K562 (cell line): ENCODE measurements at regions not wholly inside any gene's neighbourhood (a gene's known extent, or its start where the extent isn't known, plus 50 kb on each side); places are given as distances from the start of the nearest gene placed in this dataset.

Experiments
- ATAC-seq: fragments of 200-7000 bp; cut with Tn5 transposase; 3 replicates; pipeline ENCODE4 v1.9.1; 2020; ENCODE audit warnings: moderate library complexity
- BruUV-seq: library from RNA; stranded (reverse); fragments of 400-500 nt; replicated peaks from 2 replicates; lab custom pipeline; 2021; lab: Mats Ljungman, UMichigan
- CTCF ChIA-PET: fragments of 300-600 bp; formaldehyde crosslinking; extraction: SDS; loops from one replicate; lab custom pipeline; 2021; ENCODE audit warnings: low intra/inter-chr PET ratio; lab: Yijun Ruan, JAX
- POLR2A ChIA-PET: fragments of 300-600, 350-650 bp; sonication (Branson Sonifier 250); formaldehyde crosslinking; extraction: SDS; loops from one replicate; lab custom pipeline; 2021; ENCODE audit warnings: antibody characterized with exemption, inconsistent platforms; lab: Yijun Ruan, JAX
- DNase-seq, 4 experiments: peaks; one replicate each; pipeline versions ENCODE4 v3.0.0 to v3.0.0-alpha.2; 2011 to 2018; ENCODE audit warnings: low spot score in 3 of 4, mixed read lengths in 3 of 4; ENCODE audit errors: extremely low read depth in 1 of 4
- FAIRE-seq: peaks from 2 replicates; lab custom pipeline; 2011; peaks lifted over from hg19 to GRCh38; lab: Jason Lieb, UNC
- H2AFZ ChIP-seq: 2 replicates; pipeline ENCODE4 v1.6.0; 2011; ENCODE audit warnings: low read depth, low read length, control low read depth, inconsistent platforms
- H3K27ac ChIP-seq: fragments of 200-600 bp; 3 replicates; pipeline ENCODE4 v1.8.0; 2011; ENCODE audit warnings: low read depth, mild to moderate bottlenecking, control low read depth, inconsistent platforms, low read length, moderate library complexity, mixed read lengths; ENCODE audit errors: extremely low read depth
- H3K27me3 ChIP-seq, 2 experiments: fragments of 300-600 bp in 1 of 2; 2 replicates in 1 of 2; 3 replicates in 1 of 2; pipeline versions ENCODE4 v1.6.0 to v1.8.0; 2011; ENCODE audit warnings: inconsistent platforms in 2 of 2, low read length in 2 of 2, mild to moderate bottlenecking in 1 of 2, mixed read lengths in 1 of 2, moderate library complexity in 1 of 2; ENCODE audit not compliant: control insufficient read depth in 2 of 2, insufficient read depth in 2 of 2
- H3K36me3 ChIP-seq: fragments of 300-600 bp; 3 replicates; pipeline ENCODE4 v1.8.0; 2011; ENCODE audit warnings: mild to moderate bottlenecking, low read length, inconsistent platforms; ENCODE audit not compliant: control insufficient read depth, insufficient read depth
- H3K4me1 ChIP-seq, 2 experiments: fragments of 200-600 bp in 1 of 2; replicated peaks in 1 of 2; 2 replicates in 1 of 2; 3 replicates in 1 of 2; pipeline versions ENCODE4 v1.5.1 to v1.8.0; 2011; ENCODE audit warnings: inconsistent platforms in 2 of 2, low read length in 2 of 2, mild to moderate bottlenecking in 1 of 2, mixed read lengths in 1 of 2, moderate library complexity in 1 of 2; ENCODE audit not compliant: control insufficient read depth in 2 of 2, insufficient read depth in 2 of 2
- H3K4me2 ChIP-seq: 2 replicates; pipeline ENCODE4 v1.6.1; 2011; ENCODE audit warnings: low read length, control low read depth, inconsistent platforms, mixed read lengths; ENCODE audit not compliant: insufficient read depth
- H3K4me3 ChIP-seq: fragments of 200-600 bp; sonication (generic), shearing (Covaris generic); 2 replicates; pipeline ENCODE4 v1.5.1; 2016; ENCODE audit warnings: control low read depth, inconsistent platforms
- H3K79me2 ChIP-seq: fragments of 200-600 bp; 3 replicates; pipeline ENCODE4 v1.8.0; 2011; ENCODE audit warnings: low read length, inconsistent platforms; ENCODE audit not compliant: control insufficient read depth, insufficient read depth
- H3K9ac ChIP-seq, 2 experiments: 2 replicates each; pipeline versions ENCODE4 v1.6.0 to v1.6.1; 2011; ENCODE audit warnings: low read depth in 2 of 2, low read length in 2 of 2, control low read depth in 1 of 2, inconsistent platforms in 1 of 2, mild to moderate bottlenecking in 1 of 2, mixed read lengths in 1 of 2; ENCODE audit not compliant: insufficient read depth in 1 of 2
- H3K9me1 ChIP-seq: one replicate; pipeline ENCODE4 v1.6.0; 2011; ENCODE audit warnings: inconsistent platforms, mild to moderate bottlenecking, low read length, moderate library complexity; ENCODE audit not compliant: control insufficient read depth, insufficient read depth
- H3K9me3 ChIP-seq: replicated peaks from 2 replicates; pipeline ENCODE4 v1.5.1; 2011; ENCODE audit warnings: low read depth, low read length, inconsistent platforms; ENCODE audit not compliant: control insufficient read depth, insufficient read depth
- H4K20me1 ChIP-seq: replicated peaks from 2 replicates; pipeline ENCODE4 v1.6.1; 2011; ENCODE audit warnings: low read length, inconsistent platforms, mixed read lengths; ENCODE audit not compliant: control insufficient read depth, insufficient read depth
- ARHGAP35 ChIP-seq: fragments of 450-650 bp; IDR thresholded peaks from 2 replicates; pipeline ENCODE4 v1.6.1; 2018; ENCODE audit not compliant: partially characterized antibody
- CHD1 ChIP-seq: fragments of 200-600 bp; sonication (generic); IDR thresholded peaks from one replicate; pipeline ENCODE4 v1.6.1; 2012; ENCODE audit warnings: mild to moderate bottlenecking, moderate library complexity, low read length, inconsistent platforms
- HOMEZ ChIP-seq: fragments of 250-450 bp; sonication (Bioruptor Pico); IDR thresholded peaks from 2 replicates; pipeline ENCODE4 v1.4.0; 2020; ENCODE audit warnings: mild to moderate bottlenecking, moderate library complexity
- MYBL2 ChIP-seq, 2 experiments: fragments of 450-650 bp in 1 of 2; sonication (generic) in 1 of 2; formaldehyde crosslinking in 1 of 2; IDR thresholded peaks; 2 replicates each; pipeline versions ENCODE4 v1.6.1 to v1.8.1; 2017 to 2022; ENCODE audit warnings: borderline replicate concordance in 1 of 2, inconsistent platforms in 1 of 2, low read depth in 1 of 2, mild to moderate bottlenecking in 1 of 2, missing genetic modification reagents in 1 of 2, moderate library complexity in 1 of 2
- NR2C1 ChIP-seq, 2 experiments: fragments of 450-650 bp; IDR thresholded peaks; 2 replicates each; pipeline ENCODE4 v1.6.1; 2017; ENCODE audit warnings: mild to moderate bottlenecking in 2 of 2, antibody characterized with exemption in 1 of 2, inconsistent platforms in 1 of 2, missing compliant biosample characterization in 1 of 2, missing genetic modification characterization in 1 of 2
- RAD51 ChIP-seq: fragments of 450-650 bp; IDR thresholded peaks from 2 replicates; pipeline ENCODE4 v1.7.1; 2016; ENCODE audit warnings: low read depth, mild to moderate bottlenecking, borderline replicate concordance
- RBM15 ChIP-seq: fragments of 200-400 bp; formaldehyde crosslinking; IDR thresholded peaks from 2 replicates; pipeline ENCODE4 v1.6.1; 2018; ENCODE audit warnings: mild to moderate bottlenecking, low read length, moderate library complexity; ENCODE audit not compliant: insufficient read depth
- TAL1 ChIP-seq: fragments of 450-650 bp; IDR thresholded peaks from 2 replicates; pipeline ENCODE4 v1.6.1; 2016; ENCODE audit warnings: mild to moderate bottlenecking
- TRIM24 ChIP-seq, 2 experiments: fragments of 450-650 bp; IDR thresholded peaks; 2 replicates each; pipeline ENCODE4 v1.6.1; 2016
- ZKSCAN8 ChIP-seq: fragments of 200-800 bp; sonication (Bioruptor generic); IDR thresholded peaks from 2 replicates; pipeline ENCODE4 v1.6.1; 2016; ENCODE audit warnings: missing genetic modification characterization, missing compliant biosample characterization
- ZNF140 ChIP-seq: fragments of 250-450 bp; sonication (Bioruptor Pico); IDR thresholded peaks from 2 replicates; pipeline ENCODE4 v1.8.0; 2021; ENCODE audit warnings: moderate library complexity, mild to moderate bottlenecking, inconsistent platforms
- ZNF174 ChIP-seq: fragments of 250-450 bp; sonication (Bioruptor Pico); IDR thresholded peaks from 2 replicates; pipeline ENCODE4 v1.4.0; 2020; ENCODE audit warnings: mild to moderate bottlenecking
- ZNF23 ChIP-seq: fragments of 250-450 bp; sonication (Bioruptor Pico); IDR thresholded peaks from 2 replicates; pipeline ENCODE4 v1.4.0; 2020; ENCODE audit warnings: mild to moderate bottlenecking
- ZNF696 ChIP-seq: fragments of 250-450 bp; sonication (Bioruptor Pico); conservative IDR thresholded peaks from 2 replicates; pipeline ENCODE4 v1.4.0; 2020; ENCODE audit warnings: mild to moderate bottlenecking, moderate library complexity
- ZNF785 ChIP-seq: fragments of 250-450 bp; sonication (Bioruptor Pico); IDR thresholded peaks from 2 replicates; pipeline ENCODE4 v1.4.0; 2020; ENCODE audit warnings: mild to moderate bottlenecking
- WGBS: fragments of 100-300 bp; shearing (Covaris generic); methylation state at CpG from one replicate; pipeline ENCODE4 v1.1.6; 2016; ENCODE audit warnings: low coverage, mixed read lengths; ENCODE audit not compliant: insufficient coverage; ENCODE audit errors: missing lambda C conversion rate; 5-methylcytosine and 5-hydroxymethylcytosine counted together
- in situ Hi-C: fragments of 300-500 bp; cut with MboI; formaldehyde crosslinking; loops from 4 replicates; pipeline ENCODE4 v1.15.0; 2018; ENCODE audit warnings: inconsistent platforms, mixed read lengths
- intact Hi-C: fragments of 100-400 bp; cut with micrococcal nuclease; formaldehyde crosslinking; loops from 2 replicates; pipeline ENCODE4 v1.14.2; 2022
- TF ChIP-seq, protein P1 (sequence below): sonication (generic); formaldehyde crosslinking; IDR thresholded peaks from 2 replicates; pipeline ENCODE4 v1.8.0; 2022; ENCODE audit warnings: missing genetic modification reagents, mild to moderate bottlenecking, moderate library complexity, borderline replicate concordance
- TF ChIP-seq, protein P2 (sequence below): IDR thresholded peaks from 2 replicates; pipeline ENCODE4 v1.6.1; 2011; ENCODE audit warnings: borderline replicate concordance, low read depth, mild to moderate bottlenecking, moderate library complexity, low read length; ENCODE audit not compliant: insufficient read depth, poor library complexity, severe bottlenecking

DNA sequence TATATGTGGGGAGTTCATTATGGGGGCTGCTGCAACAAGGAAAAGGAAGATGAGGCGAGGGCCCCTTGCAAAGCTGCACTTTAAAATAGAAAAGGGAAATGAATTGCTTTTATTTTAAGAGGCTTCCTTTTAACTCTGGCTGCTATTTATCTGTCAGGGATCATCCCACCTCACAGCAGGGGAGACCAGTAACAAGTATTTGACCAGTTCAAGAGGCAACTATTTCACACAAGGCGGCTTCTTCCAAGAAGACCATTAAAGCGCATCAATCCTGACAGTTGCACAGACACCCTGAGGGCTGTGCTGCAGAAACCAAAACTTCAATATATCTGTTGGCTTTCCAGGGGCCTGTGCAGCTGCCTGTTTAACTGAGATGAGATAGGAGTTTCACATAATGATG lies 1009.2 kb downstream of the SORCS3 start:
- Histone ChIP-seq H3K4me2 (no peak overlapping the region), H3K79me2 (no peaks in the 10 kb centered on the region), H3K9me3 (no peaks in the 10 kb centered on the region), H3K4me3 (no peak overlapping the region), H3K27me3 (no peaks in the 10 kb centered on the region), H3K27ac (no peak overlapping the region), H2AFZ (no peak overlapping the region), H3K4me1 (no peaks in the 10 kb centered on the region), H3K9ac (no peak overlapping the region), H3K9me1 (no peaks in the 10 kb centered on the region), H3K36me3 (no peaks in the 10 kb centered on the region), H4K20me1 (no peaks in the 10 kb centered on the region)
- no peak for FAIRE-seq
- no peak for ATAC-seq
- TF ChIP-seq ZNF785 (CRISPR knock-in tag): no peak
- TF ChIP-seq MYBL2 (IDR thresholded peaks at IDR 0.05; ENCODE audit: low read depth): no peak
- no peak for TF ChIP-seq MYBL2 (CRISPR knock-in tag; IDR thresholded peaks at IDR 0.05; ENCODE audit: borderline replicate concordance)
- TF ChIP-seq ZNF23 (CRISPR knock-in tag): no peak
- TF ChIP-seq RBM15: no peak
- TF ChIP-seq ARHGAP35: no peak
- no peak for TF ChIP-seq ZNF140
- no peak for TF ChIP-seq CHD1
- TF ChIP-seq ZKSCAN8 (CRISPR knock-in tag): no peak
- no peak for TF ChIP-seq HOMEZ (CRISPR knock-in tag)
- TF ChIP-seq TRIM24 (IDR thresholded peaks at IDR 0.05): no peak
- TF ChIP-seq RAD51: no peak
- TF ChIP-seq, protein P1, sequence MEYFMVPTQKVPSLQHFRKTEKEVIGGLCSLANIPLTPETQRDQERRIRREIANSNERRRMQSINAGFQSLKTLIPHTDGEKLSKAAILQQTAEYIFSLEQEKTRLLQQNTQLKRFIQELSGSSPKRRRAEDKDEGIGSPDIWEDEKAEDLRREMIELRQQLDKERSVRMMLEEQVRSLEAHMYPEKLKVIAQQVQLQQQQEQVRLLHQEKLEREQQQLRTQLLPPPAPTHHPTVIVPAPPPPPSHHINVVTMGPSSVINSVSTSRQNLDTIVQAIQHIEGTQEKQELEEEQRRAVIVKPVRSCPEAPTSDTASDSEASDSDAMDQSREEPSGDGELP (CRISPR knock-in tag): no peak
- no peak for TF ChIP-seq ZNF696
- TF ChIP-seq, protein P2, sequence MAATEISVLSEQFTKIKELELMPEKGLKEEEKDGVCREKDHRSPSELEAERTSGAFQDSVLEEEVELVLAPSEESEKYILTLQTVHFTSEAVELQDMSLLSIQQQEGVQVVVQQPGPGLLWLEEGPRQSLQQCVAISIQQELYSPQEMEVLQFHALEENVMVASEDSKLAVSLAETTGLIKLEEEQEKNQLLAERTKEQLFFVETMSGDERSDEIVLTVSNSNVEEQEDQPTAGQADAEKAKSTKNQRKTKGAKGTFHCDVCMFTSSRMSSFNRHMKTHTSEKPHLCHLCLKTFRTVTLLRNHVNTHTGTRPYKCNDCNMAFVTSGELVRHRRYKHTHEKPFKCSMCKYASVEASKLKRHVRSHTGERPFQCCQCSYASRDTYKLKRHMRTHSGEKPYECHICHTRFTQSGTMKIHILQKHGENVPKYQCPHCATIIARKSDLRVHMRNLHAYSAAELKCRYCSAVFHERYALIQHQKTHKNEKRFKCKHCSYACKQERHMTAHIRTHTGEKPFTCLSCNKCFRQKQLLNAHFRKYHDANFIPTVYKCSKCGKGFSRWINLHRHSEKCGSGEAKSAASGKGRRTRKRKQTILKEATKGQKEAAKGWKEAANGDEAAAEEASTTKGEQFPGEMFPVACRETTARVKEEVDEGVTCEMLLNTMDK: no peak
- TF ChIP-seq NR2C1 (IDR thresholded peaks at IDR 0.05): no peak
- no peak for TF ChIP-seq NR2C1 (tag; IDR thresholded peaks at IDR 0.05)
- TF ChIP-seq TAL1: no peak
- no peak for TF ChIP-seq ZNF174 (CRISPR knock-in tag)
- ChIA-PET CTCF (no interaction called here), POLR2A (no interaction called here)
- intact Hi-C loops (no loop called here), in situ Hi-C loops (no loop called here)
- 0% methylated on average over 3 of the region's 3 CpGs for WGBS
- no TSS peak for BruUV-seq
- DNase-seq: no peak
